GM12873 (cell line): ENCODE measurements at regions not wholly inside any gene's neighbourhood (a gene's known extent, or its start where the extent isn't known, plus 50 kb on each side); places are given as distances from the start of the nearest gene placed in this dataset.

Experiments
- TF ChIP-seq, protein P1 (sequence below): IDR thresholded peaks from 2 replicates; pipeline ENCODE4 v1.5.1; 2012; ENCODE audit warnings: low read depth, mild to moderate bottlenecking, moderate library complexity, low read length, control low read depth; ENCODE audit not compliant: insufficient read depth; ENCODE audit errors: missing control alignments

- TF ChIP-seq, protein P1, sequence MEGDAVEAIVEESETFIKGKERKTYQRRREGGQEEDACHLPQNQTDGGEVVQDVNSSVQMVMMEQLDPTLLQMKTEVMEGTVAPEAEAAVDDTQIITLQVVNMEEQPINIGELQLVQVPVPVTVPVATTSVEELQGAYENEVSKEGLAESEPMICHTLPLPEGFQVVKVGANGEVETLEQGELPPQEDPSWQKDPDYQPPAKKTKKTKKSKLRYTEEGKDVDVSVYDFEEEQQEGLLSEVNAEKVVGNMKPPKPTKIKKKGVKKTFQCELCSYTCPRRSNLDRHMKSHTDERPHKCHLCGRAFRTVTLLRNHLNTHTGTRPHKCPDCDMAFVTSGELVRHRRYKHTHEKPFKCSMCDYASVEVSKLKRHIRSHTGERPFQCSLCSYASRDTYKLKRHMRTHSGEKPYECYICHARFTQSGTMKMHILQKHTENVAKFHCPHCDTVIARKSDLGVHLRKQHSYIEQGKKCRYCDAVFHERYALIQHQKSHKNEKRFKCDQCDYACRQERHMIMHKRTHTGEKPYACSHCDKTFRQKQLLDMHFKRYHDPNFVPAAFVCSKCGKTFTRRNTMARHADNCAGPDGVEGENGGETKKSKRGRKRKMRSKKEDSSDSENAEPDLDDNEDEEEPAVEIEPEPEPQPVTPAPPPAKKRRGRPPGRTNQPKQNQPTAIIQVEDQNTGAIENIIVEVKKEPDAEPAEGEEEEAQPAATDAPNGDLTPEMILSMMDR, result no peak
Observed at GRCh38 chr2:125837611-125838010, 818.3 kb upstream of the GYPC start.

GRCh38 chr2:125839945-125840344 is 816.0 kb upstream of the GYPC start:
- TF ChIP-seq, protein P1, result no peak

- TF ChIP-seq, protein P1, result no peak
Observed at GRCh38 chr2:125842041-125842440, 813.9 kb upstream of the GYPC start.

DNA sequence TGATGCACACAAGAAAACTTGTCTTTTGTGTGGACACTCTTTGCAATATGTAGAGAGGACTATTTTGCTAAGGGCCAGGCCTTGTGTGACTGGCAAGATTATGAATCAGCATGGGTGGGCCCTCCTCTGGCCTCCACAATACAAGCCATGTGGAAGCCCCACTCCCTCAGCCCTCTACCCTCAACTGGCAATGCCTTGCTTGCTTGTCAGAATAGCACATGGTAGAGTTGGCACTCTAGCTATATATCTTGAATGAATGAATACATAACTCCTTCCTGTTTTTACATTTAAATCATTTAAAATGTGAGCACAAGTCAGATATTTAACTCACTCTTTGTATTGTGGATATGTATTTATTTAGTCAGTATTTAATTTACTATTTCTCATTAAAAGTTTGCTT is 805.4 kb upstream of the GYPC start:
- TF ChIP-seq, protein P1, result no peak

- TF ChIP-seq, protein P1, result no peak
Observed at GRCh38 chr2:125852364-125852763, 803.6 kb upstream of the GYPC start.

- TF ChIP-seq, protein P1, result no peak
Observed at GRCh38 chr2:125853626-125854025, 802.3 kb upstream of the GYPC start.

DNA sequence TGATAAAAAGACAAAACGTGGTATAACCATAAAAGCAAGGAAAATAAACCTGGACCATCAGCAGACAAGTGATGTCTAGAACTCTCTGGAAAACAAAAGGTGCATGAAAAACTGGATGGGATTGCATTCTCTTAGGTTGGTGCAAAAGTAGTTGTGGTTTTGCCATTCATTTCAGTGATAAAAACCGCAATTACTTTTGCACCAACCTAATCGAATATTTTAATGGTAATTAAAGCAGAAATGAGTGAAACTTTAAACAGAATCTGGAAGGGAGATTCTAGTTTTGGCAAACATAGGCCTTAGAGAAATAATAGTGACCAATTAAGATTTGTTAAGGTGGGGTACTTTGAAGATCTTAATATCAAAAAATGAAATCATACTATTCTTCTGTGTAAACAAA is 800.8 kb upstream of the GYPC start:
- TF ChIP-seq, protein P1, result no peak
